ENCODE measurements at regions not wholly inside any gene's neighbourhood (a gene's known extent, or its start where the extent isn't known, plus 50 kb on each side); places are given as distances from the start of the nearest gene placed in this dataset.

- no peak for TF ChIP-seq E2F4 (CRISPR knock-in tag; IDR thresholded peaks at IDR 0.05; ENCODE audit: borderline replicate concordance, low read depth)
- TF ChIP-seq SP1 (CRISPR knock-in tag; conservative IDR thresholded peaks at IDR 0.05) = no peak
- TF ChIP-seq NFATC4 (CRISPR knock-in tag; IDR thresholded peaks at IDR 0.05) = no peak
- no peak for TF ChIP-seq TP53 (CRISPR knock-in tag; IDR thresholded peaks at IDR 0.05)
- TF ChIP-seq CDX4 (CRISPR knock-in tag; IDR thresholded peaks at IDR 0.05; ENCODE audit: borderline replicate concordance) = no peak
Observed at GRCh38 chr13:54657588-54657987, 1629.0 kb downstream of the OLFM4 start (continued).

GRCh38 chr13:54658771-54659170 lies 1630.2 kb downstream of the OLFM4 start:
- Mint-ChIP-seq H3K27ac (no peak overlapping the region), H3K36me3 (no peaks in the 10 kb centered on the region)
- TF ChIP-seq ETV6 (CRISPR knock-in tag; IDR thresholded peaks at IDR 0.05) (no peak), SOX15 (CRISPR knock-in tag; IDR thresholded peaks at IDR 0.05) (no peak), ZMAT4 (CRISPR knock-in tag; IDR thresholded peaks at IDR 0.05) (no peak), JAZF1 (CRISPR knock-in tag; IDR thresholded peaks at IDR 0.05) (no peak), GRHL2 (CRISPR knock-in tag; IDR thresholded peaks at IDR 0.05; ENCODE audit: insufficient replicate concordance, severe bottlenecking) (no peak), CREM (CRISPR knock-in tag; IDR thresholded peaks at IDR 0.05) (no peak), PRRX2 (CRISPR knock-in tag; IDR thresholded peaks at IDR 0.05) (no peak), ERG (CRISPR knock-in tag; IDR thresholded peaks at IDR 0.05) (no peak), CREB1 (CRISPR knock-in tag; IDR thresholded peaks at IDR 0.05) (no peak), USF1 (CRISPR knock-in tag; IDR thresholded peaks at IDR 0.05) (no peak), ZNF396 (CRISPR knock-in tag; IDR thresholded peaks at IDR 0.05; ENCODE audit: borderline replicate concordance) (no peak), STAT6 (CRISPR knock-in tag; conservative IDR thresholded peaks at IDR 0.05; ENCODE audit: low read depth) (no peak)

GRCh38 chr13:54660277-54660676 lies 1631.7 kb downstream of the OLFM4 start:
- H3K9me3 Mint-ChIP-seq = peaks cover 12% of the 10 kb centered on the region
- peaks cover 15% of the 10 kb centered on the region; the same call in 1 of the 2 replicates for H3K4me1 Mint-ChIP-seq
- TF ChIP-seq IRF1 (CRISPR knock-in tag; IDR thresholded peaks at IDR 0.05) (no peak), GTF2I (CRISPR knock-in tag; conservative IDR thresholded peaks at IDR 0.05) (no peak), ELF4 (CRISPR knock-in tag; IDR thresholded peaks at IDR 0.05; ENCODE audit: low read depth) (no peak), ZNF423 (CRISPR knock-in tag; IDR thresholded peaks at IDR 0.05) (no peak), ESRRA (CRISPR knock-in tag; IDR thresholded peaks at IDR 0.05; ENCODE audit: borderline replicate concordance) (no peak), NR2C2 (CRISPR knock-in tag; IDR thresholded peaks at IDR 0.05) (no peak), FOXJ3 (CRISPR knock-in tag; IDR thresholded peaks at IDR 0.05; ENCODE audit: borderline replicate concordance) (no peak), ZNF671 (CRISPR knock-in tag; IDR thresholded peaks at IDR 0.05) (no peak), KAT7 (CRISPR knock-in tag; IDR thresholded peaks at IDR 0.05; ENCODE audit: borderline replicate concordance) (no peak), ERG (CRISPR knock-in tag; IDR thresholded peaks at IDR 0.05) (no peak), NR1H2 (CRISPR knock-in tag; IDR thresholded peaks at IDR 0.05) (no peak)
- no peaks in the 10 kb centered on the region; the same call in 1 of the 2 replicates for H3K36me3 Mint-ChIP-seq
- DNase-seq (ENCODE audit: low spot score) (no peak), ATAC-seq (peak; percentile 41; the same call in 1 of the 2 replicates)
- H3K27me3 Mint-ChIP-seq (ENCODE audit: low read depth) = no peaks in the 10 kb centered on the region
- no peak overlapping the region for H3K27ac Mint-ChIP-seq
- CTCF ChIA-PET = no interaction called here
- POLR2A ChIA-PET = no interaction called here
- H3K4me3 Mint-ChIP-seq = no peak overlapping the region

More at GRCh38 chr13:54658771-54659170, 1630.2 kb downstream of the OLFM4 start:
- Mint-ChIP-seq H3K4me1 (peaks cover 15% of the 10 kb centered on the region; the same call in 1 of the 2 replicates), H3K27me3 (ENCODE audit: low read depth) (no peaks in the 10 kb centered on the region), H3K9me3 (peaks cover 16% of the 10 kb centered on the region), H3K4me3 (no peak overlapping the region)
- ChIA-PET POLR2A (no interaction called here), CTCF (no interaction called here)
- DNase-seq (ENCODE audit: low spot score) (no peak), ATAC-seq (no peak; the same call in 1 of the 2 replicates)
